Progenitor cell of endocrine pancreas (in vitro differentiated cells): ENCODE measurements at regions not wholly inside any gene's neighbourhood (a gene's known extent, or its start where the extent isn't known, plus 50 kb on each side); places are given as distances from the start of the nearest gene placed in this dataset.

Experiments used
- DNase-seq: peaks from one replicate; pipeline ENCODE4 v3.0.0; 2021; ENCODE audit warnings: low spot score; ENCODE audit not compliant: unreplicated experiment
- H3K27ac Mint-ChIP-seq: 2 replicates; pipeline ENCODE4 v1.8.0; 2021; ENCODE audit warnings: mild to moderate bottlenecking, moderate library complexity, mixed read lengths
- H3K27me3 Mint-ChIP-seq: 2 replicates; pipeline ENCODE4 v1.8.0; 2021; ENCODE audit warnings: mixed read lengths
- H3K36me3 Mint-ChIP-seq: 2 replicates; pipeline ENCODE4 v1.8.0; 2022; ENCODE audit warnings: mixed read lengths; ENCODE audit not compliant: insufficient read depth
- H3K4me1 Mint-ChIP-seq: 2 replicates; pipeline ENCODE4 v1.8.0; 2021; ENCODE audit warnings: low read depth, mixed read lengths
- H3K4me3 Mint-ChIP-seq: 2 replicates; pipeline ENCODE4 v1.8.0; 2021; ENCODE audit warnings: low read depth, mild to moderate bottlenecking, moderate library complexity, mixed read lengths
- H3K9me3 Mint-ChIP-seq: 2 replicates; pipeline ENCODE4 v1.8.0; 2021; ENCODE audit warnings: low read depth, mixed read lengths
- CTCF ChIP-seq: fragments of 200-600 bp; sonication (generic); IDR thresholded peaks from one replicate; pipeline ENCODE4 v1.5.0; 2021; ENCODE audit warnings: antibody characterized with exemption, mild to moderate bottlenecking; ENCODE audit not compliant: unreplicated experiment

GRCh38 chr20:10758446-10758845 is 84.6 kb upstream of the JAG1 start:
- DNase-seq: no peak
- Mint-ChIP-seq H3K4me1 (peaks cover 12% of the 10 kb centered on the region), H3K27me3 (peaks cover 12% of the 10 kb centered on the region), H3K36me3 (no peaks in the 10 kb centered on the region), H3K9me3 (peaks cover 4% of the 10 kb centered on the region), H3K27ac (no peak overlapping the region), H3K4me3 (no peak overlapping the region)
- TF ChIP-seq CTCF: no peak

GRCh38 chr20:10761232-10761631 is 87.4 kb upstream of the JAG1 start:
- Mint-ChIP-seq H3K27ac (no peak overlapping the region), H3K9me3 (peaks cover 4% of the 10 kb centered on the region), H3K27me3 (peaks cover 8% of the 10 kb centered on the region), H3K36me3 (no peaks in the 10 kb centered on the region), H3K4me3 (no peak overlapping the region), H3K4me1 (no peaks in the 10 kb centered on the region)
- DNase-seq: no peak
- TF ChIP-seq CTCF: no peak

- H3K4me1 Mint-ChIP-seq: no peaks in the 10 kb centered on the region
- no peak for TF ChIP-seq CTCF
- peaks cover 7% of the 10 kb centered on the region for H3K27me3 Mint-ChIP-seq
- H3K36me3 Mint-ChIP-seq: no peaks in the 10 kb centered on the region
- DNase-seq: no peak
- H3K9me3 Mint-ChIP-seq: peaks cover 4% of the 10 kb centered on the region
- H3K27ac Mint-ChIP-seq: no peak overlapping the region
- no peak overlapping the region for H3K4me3 Mint-ChIP-seq
Measured at GRCh38 chr20:10761786-10762185, 88.0 kb upstream of the JAG1 start.

- Mint-ChIP-seq H3K4me1 (no peaks in the 10 kb centered on the region), H3K9me3 (peaks cover 4% of the 10 kb centered on the region), H3K4me3 (no peak overlapping the region), H3K27me3 (peaks cover 7% of the 10 kb centered on the region), H3K27ac (no peak overlapping the region), H3K36me3 (no peaks in the 10 kb centered on the region)
- no peak for DNase-seq
- no peak for TF ChIP-seq CTCF
Measured at GRCh38 chr20:10762216-10762615, 88.4 kb upstream of the JAG1 start.

GRCh38 chr20:10763112-10763511 is 89.3 kb upstream of the JAG1 start:
- Mint-ChIP-seq H3K4me1 (no peaks in the 10 kb centered on the region), H3K36me3 (no peaks in the 10 kb centered on the region), H3K27ac (no peak overlapping the region), H3K4me3 (no peak overlapping the region), H3K9me3 (peaks cover 2% of the 10 kb centered on the region), H3K27me3 (peaks cover 5% of the 10 kb centered on the region)
- no peak for DNase-seq
- no peak for TF ChIP-seq CTCF
